HepG2 (cell line): ENCODE measurements at regions not wholly inside any gene's neighbourhood (a gene's known extent, or its start where the extent isn't known, plus 50 kb on each side); places are given as distances from the start of the nearest gene placed in this dataset.

ENCODE experiments used
- CC2D1A ChIP-seq: sonication (generic); formaldehyde crosslinking; IDR thresholded peaks from 2 replicates; pipeline ENCODE4 v1.8.1; 2023; ENCODE audit warnings: mild to moderate bottlenecking, missing genetic modification reagents
- CREB1 ChIP-seq, 2 experiments: fragments of 450-650 bp in 1 of 2; IDR thresholded peaks; 2 replicates each; pipeline ENCODE4 v1.6.1; 2016 to 2017; ENCODE audit warnings: control low read depth in 1 of 2, mild to moderate bottlenecking in 1 of 2, missing compliant biosample characterization in 1 of 2, missing genetic modification characterization in 1 of 2
- EHMT2 ChIP-seq: fragments of 200-600 bp; sonication (generic); IDR thresholded peaks from 2 replicates; pipeline ENCODE4 v1.7.0; 2017; ENCODE audit warnings: antibody characterized with exemption, low read depth, low read length, borderline replicate concordance
- NR3C1 ChIP-seq: sonication (generic); formaldehyde crosslinking; IDR thresholded peaks from 2 replicates; pipeline ENCODE4 v1.4.0; 2020; ENCODE audit warnings: missing genetic modification reagents
- PCBP1 ChIP-seq: fragments of 200-400 bp; formaldehyde crosslinking; IDR thresholded peaks from 2 replicates; pipeline ENCODE4 v1.6.1; 2017; ENCODE audit warnings: mild to moderate bottlenecking, low read depth, low read length, borderline replicate concordance
- POGZ ChIP-seq: sonication (generic); formaldehyde crosslinking; IDR thresholded peaks from 2 replicates; pipeline ENCODE4 v1.4.0; 2020; ENCODE audit warnings: mild to moderate bottlenecking, missing genetic modification reagents
- PRMT3 ChIP-seq: sonication (generic); formaldehyde crosslinking; IDR thresholded peaks from 2 replicates; pipeline ENCODE4 v1.8.1; 2022; ENCODE audit warnings: low read depth, mild to moderate bottlenecking, moderate library complexity, missing genetic modification reagents, borderline replicate concordance
- TAF1 ChIP-seq: sonication (generic); formaldehyde crosslinking; IDR thresholded peaks from 2 replicates; pipeline ENCODE4 v1.4.0; 2020; ENCODE audit warnings: missing genetic modification reagents

DNA sequence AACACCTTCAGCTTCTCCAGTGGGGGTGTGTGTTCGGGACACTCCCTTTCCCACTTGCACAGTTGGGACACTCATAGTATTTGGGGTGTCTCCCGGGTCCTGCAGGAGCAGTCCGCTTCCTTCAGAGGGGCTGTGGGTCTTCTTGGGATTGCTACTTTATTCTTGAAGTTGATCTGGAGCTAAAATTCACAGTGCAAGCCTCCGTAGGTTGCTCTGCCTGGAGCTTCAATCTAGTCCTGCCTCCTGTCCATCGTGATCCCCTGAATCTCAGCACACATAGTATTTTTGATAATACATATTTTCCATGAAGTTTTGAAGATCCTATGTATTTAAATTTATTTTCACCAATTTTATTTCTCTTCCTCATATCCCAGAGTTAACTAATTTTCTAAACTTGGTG, 902.1 kb downstream of the LTN1 start:
- no peak for TF ChIP-seq CC2D1A (CRISPR knock-in tag)
- no peak for TF ChIP-seq TAF1
- no peak for TF ChIP-seq PCBP1
- TF ChIP-seq NR3C1 (CRISPR knock-in tag): no peak
- TF ChIP-seq PRMT3 (CRISPR knock-in tag): no peak
- no peak for TF ChIP-seq EHMT2
- no peak for TF ChIP-seq POGZ (CRISPR knock-in tag)
- TF ChIP-seq CREB1 (IDR thresholded peaks at IDR 0.05): no peak
- no peak for TF ChIP-seq CREB1 (CRISPR knock-in tag; IDR thresholded peaks at IDR 0.05)
